SU-DHL-6 (cell line): ENCODE measurements at regions not wholly inside any gene's neighbourhood (a gene's known extent, or its start where the extent isn't known, plus 50 kb on each side); places are given as distances from the start of the nearest gene placed in this dataset.

Source experiments
- EZH2phosphoT487 ChIP-seq: fragments of 200-600 bp; sonication (generic), shearing (Covaris generic); conservative IDR thresholded peaks from 2 replicates; pipeline ENCODE4 v1.6.1; 2018; ENCODE audit warnings: mild to moderate bottlenecking, antibody characterized with exemption, low read length, moderate library complexity, mixed read lengths
- TF ChIP-seq, protein P1 (sequence below): fragments of 200-600 bp; sonication (generic); IDR thresholded peaks from one replicate; pipeline ENCODE4 v1.5.1; 2017; ENCODE audit warnings: antibody characterized with exemption, mild to moderate bottlenecking, low read length, moderate library complexity; ENCODE audit not compliant: insufficient read depth, poor library complexity, severe bottlenecking

DNA sequence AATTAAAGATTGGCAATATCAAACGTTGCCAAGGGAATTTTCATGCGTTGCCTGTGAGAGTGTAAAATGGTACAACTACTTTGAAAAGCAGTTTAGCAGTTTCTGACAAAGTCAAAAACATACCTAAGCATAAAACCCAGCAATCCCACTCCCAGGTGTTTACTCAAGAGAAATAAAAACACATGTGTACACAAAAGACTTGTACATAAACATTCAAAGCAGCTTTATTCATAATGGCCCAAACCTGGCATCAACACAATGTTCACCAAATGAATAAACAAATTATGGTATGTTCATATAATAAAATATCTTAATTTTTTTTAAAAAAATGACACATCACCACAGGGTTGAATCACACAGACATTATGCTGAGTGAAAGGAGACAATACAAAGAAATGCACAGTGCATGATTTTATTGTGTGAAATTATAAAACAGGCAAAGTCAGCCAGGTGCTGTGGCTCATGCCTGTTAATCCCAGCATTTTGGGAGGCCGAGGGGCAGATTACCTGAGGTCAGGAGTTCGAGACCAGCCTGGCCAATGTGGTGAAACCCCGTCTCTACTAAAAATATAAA lies 240.4 kb upstream of the MARCKS start:
- no peak for TF ChIP-seq EZH2phosphoT487
- TF ChIP-seq, protein P1, sequence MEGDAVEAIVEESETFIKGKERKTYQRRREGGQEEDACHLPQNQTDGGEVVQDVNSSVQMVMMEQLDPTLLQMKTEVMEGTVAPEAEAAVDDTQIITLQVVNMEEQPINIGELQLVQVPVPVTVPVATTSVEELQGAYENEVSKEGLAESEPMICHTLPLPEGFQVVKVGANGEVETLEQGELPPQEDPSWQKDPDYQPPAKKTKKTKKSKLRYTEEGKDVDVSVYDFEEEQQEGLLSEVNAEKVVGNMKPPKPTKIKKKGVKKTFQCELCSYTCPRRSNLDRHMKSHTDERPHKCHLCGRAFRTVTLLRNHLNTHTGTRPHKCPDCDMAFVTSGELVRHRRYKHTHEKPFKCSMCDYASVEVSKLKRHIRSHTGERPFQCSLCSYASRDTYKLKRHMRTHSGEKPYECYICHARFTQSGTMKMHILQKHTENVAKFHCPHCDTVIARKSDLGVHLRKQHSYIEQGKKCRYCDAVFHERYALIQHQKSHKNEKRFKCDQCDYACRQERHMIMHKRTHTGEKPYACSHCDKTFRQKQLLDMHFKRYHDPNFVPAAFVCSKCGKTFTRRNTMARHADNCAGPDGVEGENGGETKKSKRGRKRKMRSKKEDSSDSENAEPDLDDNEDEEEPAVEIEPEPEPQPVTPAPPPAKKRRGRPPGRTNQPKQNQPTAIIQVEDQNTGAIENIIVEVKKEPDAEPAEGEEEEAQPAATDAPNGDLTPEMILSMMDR = no peak
